Stomach (tissue), 4 donors: ENCODE measurements at regions not wholly inside any gene's neighbourhood (a gene's known extent, or its start where the extent isn't known, plus 50 kb on each side); places are given as distances from the start of the nearest gene placed in this dataset.

Experiments
- EP300 ChIP-seq: sonication (generic); formaldehyde crosslinking; IDR thresholded peaks from one replicate; pipeline ENCODE4 v1.6.1; 2017; ENCODE audit warnings: antibody characterized with exemption
- POLR2A ChIP-seq, 4 donors: fragments of 450-650 bp; IDR thresholded peaks; one replicate each; pipeline ENCODE4 v1.6.1; 2016; ENCODE audit warnings: antibody characterized with exemption in 4 of 4, control low read depth in 2 of 4, mild to moderate bottlenecking in 1 of 4, moderate library complexity in 1 of 4

DNA sequence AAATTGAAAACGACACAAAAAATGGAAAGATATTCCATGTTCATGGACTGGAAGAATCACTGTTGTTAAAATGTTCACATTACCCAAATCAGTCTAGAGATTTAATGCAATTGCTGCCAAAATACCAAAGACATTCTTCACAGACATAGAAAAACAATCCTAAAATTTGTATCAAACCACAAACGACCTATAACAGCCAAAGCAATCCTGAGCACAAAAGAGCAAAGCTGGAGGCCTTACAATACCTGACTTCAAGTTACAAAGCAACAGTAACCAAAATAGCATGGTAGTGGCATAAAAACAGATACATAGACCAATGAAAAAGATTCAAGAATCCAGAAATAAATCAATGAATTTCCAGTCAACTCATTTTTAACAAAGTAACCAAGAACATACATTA, 1077.3 kb downstream of the KCNT2 start:
- TF ChIP-seq POLR2A (IDR thresholded peaks at IDR 0.05) (no peak), EP300 (no peak)
